A549 (cell line): ENCODE measurements at regions not wholly inside any gene's neighbourhood (a gene's known extent, or its start where the extent isn't known, plus 50 kb on each side); places are given as distances from the start of the nearest gene placed in this dataset.

ENCODE experiments used
- ATAC-seq, 2 experiments: fragments of 200-7000 bp in 1 of 2; fragments of >200 bp in 1 of 2; cut with Nextera tagmentation in 1 of 2; cut with Tn5 transposase in 1 of 2; 3 replicates each; pipeline versions ENCODE4 v1.8.0 to v1.9.1; 2018 to 2020; ENCODE audit warnings: mild to moderate bottlenecking in 1 of 2, moderate library complexity in 1 of 2
- CTCF ChIA-PET: fragments of 300-600 bp; sonication (Branson Sonifier 250); formaldehyde crosslinking; extraction: SDS; loops from one replicate; lab custom pipeline; 2021; ENCODE audit warnings: antibody characterized with exemption, inconsistent platforms; lab: Yijun Ruan, JAX
- POLR2A ChIA-PET: fragments of 350-600 bp; formaldehyde crosslinking; extraction: SDS; loops from one replicate; lab custom pipeline; 2021; ENCODE audit warnings: antibody characterized with exemption, inconsistent platforms; lab: Yijun Ruan, JAX
- DNase-seq, 2 experiments: peaks; one replicate each; pipeline versions ENCODE4 v3.0.0 to v3.0.0-alpha.2; 2011 to 2016; ENCODE audit warnings: low read depth in 1 of 2, low spot score in 1 of 2
- FAIRE-seq: peaks from 2 replicates; lab custom pipeline; 2011; peaks lifted over from hg19 to GRCh38; lab: Jason Lieb, UNC
- H3K27ac ChIP-seq, 2 experiments: fragments of >200 bp; sonication (Bioruptor Twin); formaldehyde crosslinking; 3 replicates each; pipeline ENCODE4 v1.5.1; 2016 to 2017
- H3K4me1 ChIP-seq: fragments of >200 bp; sonication (Bioruptor Twin); formaldehyde crosslinking; 3 replicates; pipeline ENCODE4 v1.6.1; 2016
- H3K4me2 ChIP-seq: fragments of >200 bp; sonication (Bioruptor Twin); formaldehyde crosslinking; 3 replicates; pipeline ENCODE4 v1.6.1; 2016
- H3K4me3 ChIP-seq: fragments of >200 bp; sonication (Bioruptor Twin); formaldehyde crosslinking; 3 replicates; pipeline ENCODE4 v1.5.1; 2016
- H3K9me3 ChIP-seq: fragments of >200 bp; sonication (Bioruptor Twin); formaldehyde crosslinking; 3 replicates; pipeline ENCODE4 v1.6.1; 2016
- BHLHE40 ChIP-seq: IDR thresholded peaks from 2 replicates; pipeline ENCODE4 v1.6.1; 2012; ENCODE audit warnings: low read depth, low read length, inconsistent platforms
- CBX2 ChIP-seq: fragments of 200-600 bp; sonication (generic); IDR thresholded peaks from 2 replicates; pipeline ENCODE4 v1.6.1; 2016; ENCODE audit warnings: low read depth, mild to moderate bottlenecking, borderline replicate concordance
- CEBPB ChIP-seq, 2 experiments: fragments of >200 bp in 1 of 2; sonication (Bioruptor Twin) in 1 of 2; formaldehyde crosslinking in 1 of 2; IDR thresholded peaks; 2 replicates each; pipeline ENCODE4 v1.6.1; 2012 to 2016
- CHD4 ChIP-seq: fragments of 200-600 bp; sonication (generic); IDR thresholded peaks from 2 replicates; pipeline ENCODE4 v1.6.1; 2016; ENCODE audit warnings: antibody characterized with exemption, mild to moderate bottlenecking, borderline replicate concordance
- CTCF ChIP-seq: fragments of >200 bp; sonication (Bioruptor Twin); formaldehyde crosslinking; IDR thresholded peaks from 3 replicates; pipeline ENCODE4 v1.5.1; 2016
- E2F6 ChIP-seq: IDR thresholded peaks from 2 replicates; pipeline ENCODE4 v1.6.1; 2012; ENCODE audit warnings: low read depth, borderline replicate concordance
- EHF ChIP-seq: fragments of 250-450 bp; sonication (Bioruptor Pico); IDR thresholded peaks from 2 replicates; pipeline ENCODE4 v1.5.0; 2020; ENCODE audit warnings: mild to moderate bottlenecking
- EHMT2 ChIP-seq: fragments of 200-600 bp; sonication (generic); IDR thresholded peaks from 2 replicates; pipeline ENCODE4 v1.6.1; 2016; ENCODE audit warnings: antibody characterized with exemption, low read depth, mild to moderate bottlenecking, moderate library complexity
- ESRRA ChIP-seq: fragments of 150-350 bp; IDR thresholded peaks from 2 replicates; pipeline ENCODE4 v1.6.1; 2014; ENCODE audit warnings: mild to moderate bottlenecking, low read length, borderline replicate concordance
- FOSB ChIP-seq: fragments of 250-450 bp; sonication (Bioruptor Pico); IDR thresholded peaks from 2 replicates; pipeline ENCODE4 v1.5.0; 2020; ENCODE audit warnings: mild to moderate bottlenecking, moderate library complexity
- HDAC2 ChIP-seq: fragments of 200-600 bp; sonication (generic); IDR thresholded peaks from 2 replicates; pipeline ENCODE4 v1.6.1; 2016
- HES2 ChIP-seq: fragments of >200 bp; sonication (Bioruptor Twin); formaldehyde crosslinking; IDR thresholded peaks from 2 replicates; pipeline ENCODE4 v1.6.1; 2016
- HEYL ChIP-seq: fragments of 250-450 bp; sonication (Bioruptor Pico); IDR thresholded peaks from 2 replicates; pipeline ENCODE4 v1.8.0; 2021; ENCODE audit warnings: mild to moderate bottlenecking, moderate library complexity
- HOXA7 ChIP-seq: fragments of 250-450 bp; sonication (Bioruptor Pico); IDR thresholded peaks from 2 replicates; pipeline ENCODE4 v1.5.0; 2020; ENCODE audit warnings: mild to moderate bottlenecking, moderate library complexity
- HOXB13 ChIP-seq: fragments of 250-450 bp; sonication (Bioruptor Pico); IDR thresholded peaks from 2 replicates; pipeline ENCODE4 v1.5.0; 2020; ENCODE audit warnings: low read depth, mild to moderate bottlenecking, moderate library complexity
- JUNB ChIP-seq: fragments of >200 bp; sonication (Bioruptor Twin); formaldehyde crosslinking; IDR thresholded peaks from 2 replicates; pipeline ENCODE4 v1.6.1; 2016
- KDM5A ChIP-seq: fragments of 200-600 bp; sonication (generic); IDR thresholded peaks from 2 replicates; pipeline ENCODE4 v1.6.1; 2016; ENCODE audit warnings: antibody characterized with exemption, mild to moderate bottlenecking
- MAX ChIP-seq: IDR thresholded peaks from 2 replicates; pipeline ENCODE4 v1.6.1; 2012
- MAZ ChIP-seq: fragments of 150-350 bp; IDR thresholded peaks from 2 replicates; pipeline ENCODE4 v1.6.1; 2014; ENCODE audit warnings: antibody characterized with exemption, low read depth, low read length, borderline replicate concordance
- NFE2L2 ChIP-seq: fragments of 150-350 bp; conservative IDR thresholded peaks from 2 replicates; pipeline ENCODE4 v1.6.1; 2014; ENCODE audit warnings: low read length
- POLR2A ChIP-seq: IDR thresholded peaks from 2 replicates; pipeline ENCODE4 v1.6.1; 2012; ENCODE audit warnings: mild to moderate bottlenecking, low read length
- RAD21 ChIP-seq, 2 experiments: fragments of >200 bp in 1 of 2; sonication (Bioruptor Twin) in 1 of 2; formaldehyde crosslinking in 1 of 2; IDR thresholded peaks in 1 of 2; conservative IDR thresholded peaks in 1 of 2; 2 replicates in 1 of 2; 3 replicates in 1 of 2; pipeline ENCODE4 v1.6.1; 2012 to 2018; ENCODE audit warnings: inconsistent platforms in 1 of 2
- RCOR1 ChIP-seq: fragments of 150-350 bp; IDR thresholded peaks from 2 replicates; pipeline ENCODE4 v1.6.1; 2014; ENCODE audit warnings: antibody characterized with exemption, low read length, low read depth
- RNF2 ChIP-seq: fragments of 200-600 bp; sonication (generic); IDR thresholded peaks from 2 replicates; pipeline ENCODE4 v1.6.1; 2016; ENCODE audit warnings: low read depth, mild to moderate bottlenecking, antibody characterized with exemption, moderate library complexity, borderline replicate concordance
- SREBF2 ChIP-seq: fragments of 450-650 bp; IDR thresholded peaks from 2 replicates; pipeline ENCODE4 v1.6.1; 2014; ENCODE audit warnings: mild to moderate bottlenecking, moderate library complexity
- TFCP2L1 ChIP-seq: fragments of 250-450 bp; sonication (Bioruptor Pico); IDR thresholded peaks from 2 replicates; pipeline ENCODE4 v1.5.0; 2021; ENCODE audit warnings: mild to moderate bottlenecking
- ZNF302 ChIP-seq: fragments of 250-450 bp; sonication (Bioruptor Pico); IDR thresholded peaks from 2 replicates; pipeline ENCODE4 v1.9.0; 2021; ENCODE audit warnings: inconsistent platforms, mild to moderate bottlenecking, moderate library complexity
- ZSCAN20 ChIP-seq: fragments of 250-450 bp; sonication (Bioruptor Pico); IDR thresholded peaks from 2 replicates; pipeline ENCODE4 v1.8.0; 2022; ENCODE audit warnings: mild to moderate bottlenecking, moderate library complexity
- WGBS: methylation state at CpG from one replicate; pipeline ENCODE4 v1.1.6; 2017; ENCODE audit errors: missing lambda C conversion rate; 5-methylcytosine and 5-hydroxymethylcytosine counted together
- TF ChIP-seq, protein P1 (sequence below): fragments of 150-350 bp; IDR thresholded peaks from 2 replicates; pipeline ENCODE4 v1.6.1; 2014; ENCODE audit warnings: low read depth, mild to moderate bottlenecking, low read length

DNA sequence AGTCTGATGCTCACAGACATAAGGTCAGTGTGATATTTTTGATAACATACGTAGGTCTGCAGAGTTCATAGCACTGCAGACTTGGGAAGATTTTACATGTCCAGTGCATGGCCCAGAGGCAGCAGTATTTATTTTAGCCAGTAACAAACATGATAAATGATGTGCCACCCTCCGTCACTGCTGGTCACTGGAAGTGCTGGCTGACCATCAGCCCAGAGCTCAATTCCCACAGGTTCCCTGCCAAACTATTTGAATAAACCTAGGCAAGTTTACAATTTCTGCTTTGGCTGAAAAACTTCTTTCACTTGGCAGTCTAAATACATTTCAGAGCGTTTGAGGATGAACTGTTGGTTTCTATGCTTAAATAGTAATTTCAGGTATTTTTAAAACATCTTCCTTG lies 135.5 kb upstream of the EDNRB start:
- Histone ChIP-seq H3K4me1 (no peaks in the 10 kb centered on the region), H3K4me3 (no peak overlapping the region), H3K4me2 (no peak overlapping the region), H3K27ac (no peak overlapping the region), H3K9me3 (no peaks in the 10 kb centered on the region)
- ATAC-seq (no peak), DNase-seq (no peak), FAIRE-seq (no peak)
- CTCF ChIA-PET: no interaction called here
- 14% methylated on average over 3 of the region's 3 CpGs for WGBS
- TF ChIP-seq RCOR1 (no peak), ZNF302 (CRISPR knock-in tag) (no peak), HOXA7 (CRISPR knock-in tag) (no peak), E2F6 (no peak), ESRRA (no peak), RAD21 (conservative IDR thresholded peaks at IDR 0.05 in 1 of 2, IDR thresholded peaks at IDR 0.05 in 1 of 2) (no peak), CHD4 (no peak), HDAC2 (no peak), POLR2A (no peak), RNF2 (no peak), HOXB13 (CRISPR knock-in tag) (no peak), FOSB (CRISPR knock-in tag) (no peak), TFCP2L1 (CRISPR knock-in tag) (no peak), EHF (CRISPR knock-in tag) (no peak), EHMT2 (no peak), CBX2 (no peak), KDM5A (no peak), MAZ (no peak)
- TF ChIP-seq, protein P1, sequence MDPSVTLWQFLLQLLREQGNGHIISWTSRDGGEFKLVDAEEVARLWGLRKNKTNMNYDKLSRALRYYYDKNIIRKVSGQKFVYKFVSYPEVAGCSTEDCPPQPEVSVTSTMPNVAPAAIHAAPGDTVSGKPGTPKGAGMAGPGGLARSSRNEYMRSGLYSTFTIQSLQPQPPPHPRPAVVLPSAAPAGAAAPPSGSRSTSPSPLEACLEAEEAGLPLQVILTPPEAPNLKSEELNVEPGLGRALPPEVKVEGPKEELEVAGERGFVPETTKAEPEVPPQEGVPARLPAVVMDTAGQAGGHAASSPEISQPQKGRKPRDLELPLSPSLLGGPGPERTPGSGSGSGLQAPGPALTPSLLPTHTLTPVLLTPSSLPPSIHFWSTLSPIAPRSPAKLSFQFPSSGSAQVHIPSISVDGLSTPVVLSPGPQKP: no peak
- TF ChIP-seq, all 56 proteins: peak for 0
- POLR2A ChIA-PET: no interaction called here

DNA sequence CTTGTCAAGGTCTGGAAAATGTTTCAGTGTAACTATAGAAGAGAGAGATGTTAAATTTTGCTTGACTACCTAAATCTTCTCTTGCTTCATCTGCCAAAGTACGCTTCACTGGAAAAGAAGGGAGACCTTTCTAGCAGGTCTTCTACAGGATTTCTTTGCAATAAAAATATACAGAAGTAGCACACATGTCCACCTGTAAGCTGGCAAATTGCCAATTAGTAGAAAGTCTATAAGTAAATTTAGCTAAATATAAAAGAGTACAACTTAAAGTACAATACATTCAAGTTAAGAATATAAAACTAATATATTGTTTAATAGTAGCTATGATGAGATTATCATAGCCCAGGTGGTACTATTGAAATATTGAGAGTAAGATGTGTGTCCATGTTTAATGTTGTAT lies 128.5 kb upstream of the EDNRB start:
- Histone ChIP-seq H3K4me3 (no peak overlapping the region), H3K4me2 (no peak overlapping the region), H3K4me1 (no peaks in the 10 kb centered on the region), H3K9me3 (no peaks in the 10 kb centered on the region), H3K27ac (no peak overlapping the region)
- ChIA-PET CTCF (no interaction called here), POLR2A (no interaction called here)
- DNase-seq (no peak), FAIRE-seq (no peak), ATAC-seq (no peak)
- TF ChIP-seq E2F6 (no peak), RAD21 (conservative IDR thresholded peaks at IDR 0.05 in 1 of 2, IDR thresholded peaks at IDR 0.05 in 1 of 2) (no peak), CEBPB (IDR thresholded peaks at IDR 0.05) (no peak), HES2 (no peak)
- TF ChIP-seq, protein P1: no peak
- 27% methylated on average over 1 of the region's 1 CpG for WGBS

DNA sequence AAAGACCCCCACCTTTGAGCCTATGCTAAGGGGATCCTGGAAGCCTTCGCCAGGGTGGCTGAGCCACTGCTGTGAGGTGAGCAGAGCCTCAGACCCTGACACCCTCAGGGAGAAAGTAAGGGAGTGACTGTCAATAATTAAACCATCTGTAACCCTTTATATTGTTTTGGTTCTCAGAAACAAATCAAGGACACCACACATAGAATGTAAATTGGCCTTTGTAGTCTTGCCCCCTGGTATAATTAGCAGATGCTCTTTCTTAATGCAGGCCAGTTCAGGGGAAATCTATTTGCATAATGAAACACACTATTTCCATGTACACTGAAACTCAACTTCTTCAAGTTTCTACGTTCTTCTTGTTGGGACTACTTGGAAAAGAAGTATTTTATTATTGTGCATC lies 127.7 kb upstream of the EDNRB start:
- H3K27ac ChIP-seq: no peak overlapping the region
- FAIRE-seq (no peak), DNase-seq (no peak), ATAC-seq (no peak)
- POLR2A ChIA-PET: no interaction called here
- 0% methylated on average over 2 of the region's 2 CpGs for WGBS
- CTCF ChIA-PET: no interaction called here
- no peaks in the 10 kb centered on the region for H3K9me3 ChIP-seq
- no peaks in the 10 kb centered on the region for H3K4me1 ChIP-seq
- no peak overlapping the region for H3K4me2 ChIP-seq
- no peak overlapping the region for H3K4me3 ChIP-seq
- TF ChIP-seq EHMT2 (no peak), JUNB (no peak), SREBF2 (no peak), HEYL (CRISPR knock-in tag) (no peak), CTCF (no peak), ZSCAN20 (no peak), NFE2L2 (no peak), MAX (no peak), TFCP2L1 (CRISPR knock-in tag) (no peak), BHLHE40 (no peak)
- TF ChIP-seq, protein P1: no peak
